Fibroblast of pulmonary artery (primary cell): ENCODE measurements at regions not wholly inside any gene's neighbourhood (a gene's known extent, or its start where the extent isn't known, plus 50 kb on each side); places are given as distances from the start of the nearest gene placed in this dataset.

ENCODE experiments used
- DNase-seq: peaks from one replicate; pipeline ENCODE4 v3.0.0-alpha.2; 2010; ENCODE audit warnings: low read depth
- H3K4me3 ChIP-seq: replicated peaks from 2 replicates; pipeline ENCODE4 v1.5.1; 2011; ENCODE audit warnings: low read depth, mild to moderate bottlenecking, control low read depth, low read length, moderate library complexity
- CTCF ChIP-seq: IDR thresholded peaks from 2 replicates; pipeline ENCODE4 v1.5.1; 2011; ENCODE audit warnings: mild to moderate bottlenecking, control low read depth, low read length, inconsistent platforms; ENCODE audit errors: missing control alignments

- TF ChIP-seq CTCF, result no peak
- DNase-seq, result no peak
- H3K4me3 ChIP-seq, result no peak overlapping the region
These were observed 1303.6 kb downstream of the FAM133A start for GRCh38 chrX:94977562-94977961.

- no peak overlapping the region for H3K4me3 ChIP-seq
- no peak for DNase-seq
- TF ChIP-seq CTCF, result no peak
These were observed 1304.0 kb downstream of the FAM133A start for GRCh38 chrX:94977986-94978385.
